Loucy (cell line): ENCODE measurements at regions not wholly inside any gene's neighbourhood (a gene's known extent, or its start where the extent isn't known, plus 50 kb on each side); places are given as distances from the start of the nearest gene placed in this dataset.

Source experiments
- H2AFZ ChIP-seq: fragments of 200-600 bp; sonication (generic); 2 replicates; pipeline ENCODE4 v1.6.0; 2016; ENCODE audit warnings: antibody characterized with exemption, mild to moderate bottlenecking, low read length, moderate library complexity
- H3F3A ChIP-seq: fragments of 200-600 bp; 2 replicates; pipeline ENCODE4 v1.6.0; 2016; ENCODE audit warnings: antibody characterized with exemption, low read depth, mild to moderate bottlenecking
- H3K27me3 ChIP-seq: fragments of 200-600 bp; sonication (generic); 2 replicates; pipeline ENCODE4 v1.6.1; 2014; ENCODE audit warnings: low read length, mild to moderate bottlenecking; ENCODE audit not compliant: insufficient read depth, poor library complexity, severe bottlenecking
- H3K36me3 ChIP-seq: fragments of 200-600 bp; sonication (generic); 2 replicates; pipeline ENCODE4 v1.6.1; 2016; ENCODE audit warnings: low read length; ENCODE audit not compliant: insufficient read depth
- H3K4me1 ChIP-seq: fragments of 200-600 bp; sonication (generic); 2 replicates; pipeline ENCODE4 v1.5.1; 2014; ENCODE audit warnings: low read length, mild to moderate bottlenecking; ENCODE audit not compliant: insufficient read depth, poor library complexity, severe bottlenecking
- H3K4me2 ChIP-seq: fragments of 200-600 bp; sonication (generic); 2 replicates; pipeline ENCODE4 v1.6.0; 2014; ENCODE audit warnings: antibody characterized with exemption, low read length, low read depth, mild to moderate bottlenecking; ENCODE audit not compliant: poor library complexity, severe bottlenecking
- H3K4me3 ChIP-seq: fragments of 200-600 bp; sonication (generic); 2 replicates; pipeline ENCODE4 v1.5.1; 2014; ENCODE audit warnings: low read length, mild to moderate bottlenecking, mixed read lengths; ENCODE audit not compliant: poor library complexity, severe bottlenecking
- H3K79me2 ChIP-seq: fragments of 200-600 bp; sonication (generic); 2 replicates; pipeline ENCODE4 v1.6.1; 2014; ENCODE audit warnings: low read length; ENCODE audit not compliant: insufficient read depth
- H3K9ac ChIP-seq: fragments of 200-600 bp; sonication (generic); 2 replicates; pipeline ENCODE4 v1.6.0; 2014; ENCODE audit warnings: mild to moderate bottlenecking, low read depth, low read length, moderate library complexity; ENCODE audit not compliant: poor library complexity, severe bottlenecking
- H3K9me2 ChIP-seq: fragments of 200-600 bp; sonication (generic); replicated peaks from 2 replicates; pipeline ENCODE4 v1.6.1; 2016; ENCODE audit warnings: low read depth, low read length, mixed read lengths
- H3K9me3 ChIP-seq: fragments of 200-600 bp; sonication (generic); 2 replicates; pipeline ENCODE4 v1.6.1; 2014; ENCODE audit warnings: mild to moderate bottlenecking, antibody characterized with exemption, low read length, low read depth; ENCODE audit not compliant: insufficient read depth
- H4K20me1 ChIP-seq: fragments of 200-600 bp; sonication (generic); 2 replicates; pipeline ENCODE4 v1.6.0; 2014; ENCODE audit warnings: antibody characterized with exemption, low read length, mild to moderate bottlenecking; ENCODE audit not compliant: insufficient read depth, poor library complexity, severe bottlenecking
- CTCF ChIP-seq: fragments of 200-600 bp; sonication (generic); conservative IDR thresholded peaks from 2 replicates; pipeline ENCODE4 v1.5.1; 2014; ENCODE audit warnings: mild to moderate bottlenecking, antibody characterized with exemption, low read length
- EZH2phosphoT487 ChIP-seq: fragments of 200-600 bp; IDR thresholded peaks from 2 replicates; pipeline ENCODE4 v1.6.1; 2018; ENCODE audit warnings: antibody characterized with exemption, mild to moderate bottlenecking, moderate library complexity, borderline replicate concordance

- Histone ChIP-seq H3K9me3 (peaks cover 22% of the 10 kb centered on the region; the same call in 1 of the 2 replicates), H3K4me2 (no peak overlapping the region), H3K79me2 (no peaks in the 10 kb centered on the region), H2AFZ (no peak overlapping the region), H3F3A (0 out of 2 replicates have a peak, but pooled peaks cover 4% of the 10 kb centered on the region), H3K36me3 (no peaks in the 10 kb centered on the region), H3K4me1 (peaks cover 64% of the 10 kb centered on the region), H3K4me3 (no peak overlapping the region), H3K9me2 (no peaks in the 10 kb centered on the region), H4K20me1 (no peaks in the 10 kb centered on the region), H3K9ac (peak overlapping the region; percentile 74), H3K27me3 (no peaks in the 10 kb centered on the region)
- TF ChIP-seq CTCF = no peak
- no peak for TF ChIP-seq EZH2phosphoT487
These were observed 406.3 kb upstream of the HS6ST1 start for GRCh38 chr2:128724972-128725371.

DNA sequence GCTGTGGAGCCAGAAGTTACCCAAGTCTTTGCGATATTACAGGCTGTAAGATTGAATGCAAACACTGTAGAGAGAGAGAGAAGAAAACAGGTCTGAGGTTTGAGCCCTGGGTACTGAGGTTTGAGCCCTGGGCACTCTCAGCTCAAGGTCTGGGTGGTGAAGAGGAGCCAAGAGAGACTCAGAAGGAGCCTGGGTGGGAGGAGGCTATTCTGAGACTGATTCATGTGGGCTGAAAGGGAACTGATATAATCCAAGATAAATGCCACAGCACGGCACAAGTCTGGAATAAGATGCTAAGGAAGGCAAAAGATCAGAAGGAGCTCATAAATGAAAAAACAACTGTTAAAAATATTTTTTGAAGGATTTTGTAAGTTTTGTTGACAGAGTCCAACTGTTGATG, 407.6 kb upstream of the HS6ST1 start:
- H3K9me2 ChIP-seq = no peaks in the 10 kb centered on the region
- H3K4me2 ChIP-seq = peak overlapping the region; percentile 53
- TF ChIP-seq CTCF (no peak), EZH2phosphoT487 (no peak)
- peak overlapping the region; percentile 1 for H3K4me3 ChIP-seq
- H4K20me1 ChIP-seq = no peaks in the 10 kb centered on the region
- no peak overlapping the region for H2AFZ ChIP-seq
- peak overlapping the region; percentile 74 for H3K9ac ChIP-seq
- no peaks in the 10 kb centered on the region for H3K79me2 ChIP-seq
- H3K36me3 ChIP-seq = no peaks in the 10 kb centered on the region
- peaks cover 68% of the 10 kb centered on the region for H3K4me1 ChIP-seq
- H3K9me3 ChIP-seq = peaks cover 11% of the 10 kb centered on the region; the same call in 1 of the 2 replicates
- H3F3A ChIP-seq = 0 out of 2 replicates have a peak, but pooled peaks cover 4% of the 10 kb centered on the region
- no peaks in the 10 kb centered on the region for H3K27me3 ChIP-seq

GRCh38 chr2:128726911-128727310, 408.2 kb upstream of the HS6ST1 start:
- peak overlapping the region; percentile 26 for H3K4me3 ChIP-seq
- H3K9me2 ChIP-seq = no peaks in the 10 kb centered on the region
- H2AFZ ChIP-seq = no peak overlapping the region
- 0 out of 2 replicates have a peak, but pooled peaks cover 4% of the 10 kb centered on the region for H3F3A ChIP-seq
- H3K79me2 ChIP-seq = no peaks in the 10 kb centered on the region
- peaks cover 69% of the 10 kb centered on the region for H3K4me1 ChIP-seq
- TF ChIP-seq EZH2phosphoT487 = no peak
- no peak for TF ChIP-seq CTCF
- H3K36me3 ChIP-seq = no peaks in the 10 kb centered on the region
- no peaks in the 10 kb centered on the region for H4K20me1 ChIP-seq
- peak overlapping the region; percentile 74 for H3K9ac ChIP-seq
- no peaks in the 10 kb centered on the region for H3K27me3 ChIP-seq
- peaks cover 11% of the 10 kb centered on the region; the same call in 1 of the 2 replicates for H3K9me3 ChIP-seq
- peak overlapping the region; percentile 53 for H3K4me2 ChIP-seq
